ENCODE measurements at regions not wholly inside any gene's neighbourhood (a gene's known extent, or its start where the extent isn't known, plus 50 kb on each side); places are given as distances from the start of the nearest gene placed in this dataset.

- ChIA-PET RAD21 (ENCODE audit: unreplicated experiment) (no interaction called here), POLR2A (no interaction called here), SMC1A (ENCODE audit: uncharacterized antibody, unreplicated experiment) (interaction anchor here (1.8 kb wide), 1 partner anchor 8 kb away, joined by 4 read pairs; no protein-coding TSS in a partner anchor), CTCF (no interaction called here)
- H3K9me3 ChIP-seq (replicated peaks; ENCODE audit: control insufficient read depth, insufficient read depth, low read length): no peaks in the 10 kb centered on the region; the same call in 2 of the 3 replicates
- no peaks in the 10 kb centered on the region for H3K27me3 ChIP-seq (replicated peaks in 1 of 2; ENCODE audit: control insufficient read depth in 2 of 2, insufficient read depth in 2 of 2, low read length in 1 of 2)
- intact Hi-C loops (cut with micrococcal nuclease; ENCODE audit: unreplicated experiment) (no loop called here), in situ Hi-C loops (cut with MboI) (no loop called here)
- no peak overlapping the region for H3K9ac ChIP-seq (ENCODE audit: control insufficient read depth, insufficient read depth, low read length)
- H3K4me3 ChIP-seq: no peak overlapping the region
- ATAC-seq: no peak
- FAIRE-seq: no peak
- no peaks in the 10 kb centered on the region for H3K79me2 ChIP-seq (ENCODE audit: control insufficient read depth, insufficient read depth, low read length)
- H3K4me1 ChIP-seq (ENCODE audit: control insufficient read depth, insufficient read depth, low read length): no peaks in the 10 kb centered on the region
- DNase-seq (ENCODE audit: low read depth, low spot score): no peak
- H3K4me2 ChIP-seq (ENCODE audit: control insufficient read depth, insufficient read depth): no peak overlapping the region
- H2AFZ ChIP-seq (ENCODE audit: control insufficient read depth, low read depth, low read length): no peak overlapping the region
- H4K20me1 ChIP-seq (ENCODE audit: control insufficient read depth, insufficient read depth): no peaks in the 10 kb centered on the region
- H3K36me3 ChIP-seq (ENCODE audit: control insufficient read depth in 2 of 2, insufficient read depth in 2 of 2, low read length in 1 of 2): no peaks in the 10 kb centered on the region
- no TSS peak for BruUV-seq (replicated peaks)
- no peak for TF ChIP-seq SIN3A (IDR thresholded peaks at IDR 0.05; ENCODE audit: low read depth, low read length)
- no peak for TF ChIP-seq HDAC6 (IDR thresholded peaks at IDR 0.05; ENCODE audit: unreplicated experiment)
- no peak overlapping the region for H3K27ac ChIP-seq (ENCODE audit: control insufficient read depth, insufficient read depth)
- WGBS (ENCODE audit: insufficient coverage, insufficient replicate concordance, low lambda C conversion rate, missing lambda C conversion rate): 57% methylated on average over 2 of the region's 2 CpGs
These were observed 139.7 kb upstream of the SVIL start for GRCh38 chr10:29774475-29774874.

DNA sequence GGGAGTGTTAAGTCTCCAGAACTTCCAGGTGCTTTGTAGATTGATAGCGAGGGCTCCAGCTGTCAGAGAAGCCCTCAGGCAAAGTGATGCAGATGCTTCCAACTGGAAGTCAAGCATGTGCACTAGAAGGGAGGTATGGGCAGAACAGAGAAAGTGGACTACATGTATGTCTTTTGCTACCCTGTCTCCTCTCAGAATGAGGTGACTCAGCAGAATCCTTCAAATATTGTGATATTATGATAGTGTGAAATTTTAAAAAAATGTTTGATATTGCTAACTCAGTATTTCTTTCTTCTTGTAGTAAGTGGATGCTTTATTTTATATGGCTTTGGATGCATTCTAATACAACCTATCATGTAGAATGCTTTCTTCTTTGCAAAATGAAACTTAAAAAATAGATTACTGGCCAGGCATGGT, 138.9 kb upstream of the SVIL start:
- Histone ChIP-seq H4K20me1 (ENCODE audit: control insufficient read depth, insufficient read depth) (no peaks in the 10 kb centered on the region), H3K4me3 (no peak overlapping the region), H3K27ac (ENCODE audit: control insufficient read depth, insufficient read depth) (no peak overlapping the region), H3K79me2 (ENCODE audit: control insufficient read depth, insufficient read depth, low read length) (no peaks in the 10 kb centered on the region), H3K9me3 (replicated peaks; ENCODE audit: control insufficient read depth, insufficient read depth, low read length) (no peaks in the 10 kb centered on the region; the same call in 2 of the 3 replicates), H3K27me3 (replicated peaks in 1 of 2; ENCODE audit: control insufficient read depth in 2 of 2, insufficient read depth in 2 of 2, low read length in 1 of 2) (no peaks in the 10 kb centered on the region), H3K4me1 (ENCODE audit: control insufficient read depth, insufficient read depth, low read length) (no peaks in the 10 kb centered on the region), H3K9ac (ENCODE audit: control insufficient read depth, insufficient read depth, low read length) (no peak overlapping the region), H3K4me2 (ENCODE audit: control insufficient read depth, insufficient read depth) (no peak overlapping the region), H3K36me3 (ENCODE audit: control insufficient read depth in 2 of 2, insufficient read depth in 2 of 2, low read length in 1 of 2) (no peaks in the 10 kb centered on the region), H2AFZ (ENCODE audit: control insufficient read depth, low read depth, low read length) (no peak overlapping the region)
- no TSS peak for BruUV-seq (replicated peaks)
- DNase-seq (ENCODE audit: low read depth, low spot score) (no peak), FAIRE-seq (no peak), ATAC-seq (no peak)
- in situ Hi-C loops (cut with MboI): no loop called here
- RAD21 ChIA-PET (ENCODE audit: unreplicated experiment): no interaction called here
- 54% methylated on average over 1 of the region's 1 CpG for WGBS (ENCODE audit: insufficient coverage, insufficient replicate concordance, low lambda C conversion rate, missing lambda C conversion rate)
- intact Hi-C loops (cut with micrococcal nuclease; ENCODE audit: unreplicated experiment): no loop called here
- POLR2A ChIA-PET: no interaction called here
- SMC1A ChIA-PET (ENCODE audit: uncharacterized antibody, unreplicated experiment): no interaction called here
- CTCF ChIA-PET: no interaction called here
- TF ChIP-seq MYB (IDR thresholded peaks at IDR 0.05; ENCODE audit: borderline replicate concordance, low read depth, low read length) (no peak), ZBTB40 (IDR thresholded peaks at IDR 0.05; ENCODE audit: borderline replicate concordance) (no peak), FOS (IDR thresholded peaks at IDR 0.05; ENCODE audit: borderline replicate concordance, extremely low read depth, insufficient read length) (no peak), ZNF274 (IDR thresholded peaks at IDR 0.05; ENCODE audit: insufficient read depth, insufficient read length) (no peak), STAT1 (conservative IDR thresholded peaks at IDR 0.05) (no peak), NRF1 (conservative IDR thresholded peaks at IDR 0.05; ENCODE audit: low read depth, low read length) (no peak), EGR1 (IDR thresholded peaks at IDR 0.05; ENCODE audit: borderline replicate concordance in 1 of 2, low read depth in 2 of 2, low read length in 2 of 2) (no peak)
- TF ChIP-seq, protein P1, sequence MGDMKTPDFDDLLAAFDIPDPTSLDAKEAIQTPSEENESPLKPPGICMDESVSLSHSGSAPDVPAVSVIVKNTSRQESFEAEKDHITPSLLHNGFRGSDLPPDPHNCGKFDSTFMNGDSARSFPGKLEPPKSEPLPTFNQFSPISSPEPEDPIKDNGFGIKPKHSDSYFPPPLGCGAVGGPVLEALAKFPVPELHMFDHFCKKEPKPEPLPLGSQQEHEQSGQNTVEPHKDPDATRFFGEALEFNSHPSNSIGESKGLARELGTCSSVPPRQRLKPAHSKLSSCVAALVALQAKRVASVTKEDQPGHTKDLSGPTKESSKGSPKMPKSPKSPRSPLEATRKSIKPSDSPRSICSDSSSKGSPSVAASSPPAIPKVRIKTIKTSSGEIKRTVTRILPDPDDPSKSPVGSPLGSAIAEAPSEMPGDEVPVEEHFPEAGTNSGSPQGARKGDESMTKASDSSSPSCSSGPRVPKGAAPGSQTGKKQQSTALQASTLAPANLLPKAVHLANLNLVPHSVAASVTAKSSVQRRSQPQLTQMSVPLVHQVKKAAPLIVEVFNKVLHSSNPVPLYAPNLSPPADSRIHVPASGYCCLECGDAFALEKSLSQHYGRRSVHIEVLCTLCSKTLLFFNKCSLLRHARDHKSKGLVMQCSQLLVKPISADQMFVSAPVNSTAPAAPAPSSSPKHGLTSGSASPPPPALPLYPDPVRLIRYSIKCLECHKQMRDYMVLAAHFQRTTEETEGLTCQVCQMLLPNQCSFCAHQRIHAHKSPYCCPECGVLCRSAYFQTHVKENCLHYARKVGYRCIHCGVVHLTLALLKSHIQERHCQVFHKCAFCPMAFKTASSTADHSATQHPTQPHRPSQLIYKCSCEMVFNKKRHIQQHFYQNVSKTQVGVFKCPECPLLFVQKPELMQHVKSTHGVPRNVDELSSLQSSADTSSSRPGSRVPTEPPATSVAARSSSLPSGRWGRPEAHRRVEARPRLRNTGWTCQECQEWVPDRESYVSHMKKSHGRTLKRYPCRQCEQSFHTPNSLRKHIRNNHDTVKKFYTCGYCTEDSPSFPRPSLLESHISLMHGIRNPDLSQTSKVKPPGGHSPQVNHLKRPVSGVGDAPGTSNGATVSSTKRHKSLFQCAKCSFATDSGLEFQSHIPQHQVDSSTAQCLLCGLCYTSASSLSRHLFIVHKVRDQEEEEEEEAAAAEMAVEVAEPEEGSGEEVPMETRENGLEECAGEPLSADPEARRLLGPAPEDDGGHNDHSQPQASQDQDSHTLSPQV (IDR thresholded peaks at IDR 0.05): no peak
